Vagina (tissue), 2 donors: ENCODE measurements at regions not wholly inside any gene's neighbourhood (a gene's known extent, or its start where the extent isn't known, plus 50 kb on each side); places are given as distances from the start of the nearest gene placed in this dataset.

Experiments used
- DNase-seq, 2 donors: peaks; one replicate each; pipeline ENCODE4 v3.0.0-alpha.2; 2017; ENCODE audit errors: extremely low spot score in 2 of 2
- H3K27ac ChIP-seq: fragments of 200-600 bp; sonication (generic); one replicate; pipeline ENCODE4 v1.5.1; 2019
- H3K27me3 ChIP-seq: fragments of 200-600 bp; sonication (generic); one replicate; pipeline ENCODE4 v1.5.1; 2019
- H3K36me3 ChIP-seq, 2 donors: fragments of 200-600 bp; sonication (generic); one replicate each; pipeline ENCODE4 v1.5.1; 2017 to 2019
- H3K4me1 ChIP-seq: fragments of 200-600 bp; sonication (generic); one replicate; pipeline ENCODE4 v1.5.1; 2019
- H3K4me3 ChIP-seq, 2 donors: fragments of 200-600 bp; sonication (generic); 1 replicate in 1 of 2; 2 replicates in 1 of 2; pipeline ENCODE4 v1.5.1; 2016 to 2019
- H3K9me3 ChIP-seq: fragments of 200-600 bp; sonication (generic); one replicate; pipeline ENCODE4 v1.5.1; 2019
- POLR2A ChIP-seq, 2 donors: fragments of 450-650 bp; IDR thresholded peaks; one replicate each; pipeline ENCODE4 v1.6.1; 2017; ENCODE audit warnings: antibody characterized with exemption in 2 of 2, mild to moderate bottlenecking in 2 of 2, moderate library complexity in 2 of 2
- POLR2AphosphoS5 ChIP-seq, 2 donors: sonication (generic); formaldehyde crosslinking; IDR thresholded peaks; one replicate each; pipeline ENCODE4 v1.9.0; 2017; ENCODE audit warnings: antibody characterized with exemption in 2 of 2, mild to moderate bottlenecking in 2 of 2, low read depth in 1 of 2; ENCODE audit not compliant: insufficient read depth in 1 of 2
- intact Hi-C: fragments of 100-400 bp; cut with DNase I; formaldehyde crosslinking; loops from one replicate; pipeline ENCODE4 v1.15.1; 2023
- TF ChIP-seq, protein P1 (sequence below), 3 experiments: fragments of 450-650 bp in 2 of 3; fragments of 200-600 bp in 1 of 3; sonication (generic) in 1 of 3; IDR thresholded peaks; one replicate each; pipeline ENCODE4 v1.5.1; 2017 to 2019; ENCODE audit warnings: antibody characterized with exemption in 3 of 3, mild to moderate bottlenecking in 2 of 3, moderate library complexity in 2 of 3

DNA sequence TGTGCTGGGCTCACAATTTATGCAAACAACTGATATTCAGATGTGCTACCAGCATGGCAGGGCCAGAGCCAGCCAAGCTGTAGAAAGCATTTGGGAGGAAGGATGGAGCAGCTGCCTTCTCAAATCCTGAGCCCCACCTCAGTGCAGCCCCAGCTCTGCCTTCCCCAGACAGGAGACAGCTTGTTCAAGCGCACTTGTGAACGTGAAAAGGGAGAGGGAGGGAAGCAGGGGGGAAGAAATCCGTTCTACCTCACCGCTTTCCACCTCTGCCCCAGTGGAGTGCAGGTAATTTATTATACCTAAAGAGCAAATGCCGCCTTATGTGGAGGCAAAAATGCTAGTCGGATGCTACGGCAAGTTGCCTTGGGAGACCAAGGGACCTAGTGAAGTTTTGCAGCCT, 66.0 kb upstream of the SLC14A2 start:
- H3K27me3 ChIP-seq, result no peaks in the 10 kb centered on the region
- peaks cover 8% of the 10 kb centered on the region for H3K4me1 ChIP-seq
- H3K27ac ChIP-seq, result no peak overlapping the region
- H3K36me3 ChIP-seq, result no peaks in the 10 kb centered on the region
- no peak for TF ChIP-seq POLR2A (IDR thresholded peaks at IDR 0.05)
- TF ChIP-seq POLR2AphosphoS5 (IDR thresholded peaks at IDR 0.05; ENCODE audit: insufficient read depth in 1 of 2, low read depth in 1 of 2), result no peak
- H3K4me3 ChIP-seq, result no peak overlapping the region
- DNase-seq, result no peak
- intact Hi-C loops, result no loop called here
- no peaks in the 10 kb centered on the region for H3K9me3 ChIP-seq

DNA sequence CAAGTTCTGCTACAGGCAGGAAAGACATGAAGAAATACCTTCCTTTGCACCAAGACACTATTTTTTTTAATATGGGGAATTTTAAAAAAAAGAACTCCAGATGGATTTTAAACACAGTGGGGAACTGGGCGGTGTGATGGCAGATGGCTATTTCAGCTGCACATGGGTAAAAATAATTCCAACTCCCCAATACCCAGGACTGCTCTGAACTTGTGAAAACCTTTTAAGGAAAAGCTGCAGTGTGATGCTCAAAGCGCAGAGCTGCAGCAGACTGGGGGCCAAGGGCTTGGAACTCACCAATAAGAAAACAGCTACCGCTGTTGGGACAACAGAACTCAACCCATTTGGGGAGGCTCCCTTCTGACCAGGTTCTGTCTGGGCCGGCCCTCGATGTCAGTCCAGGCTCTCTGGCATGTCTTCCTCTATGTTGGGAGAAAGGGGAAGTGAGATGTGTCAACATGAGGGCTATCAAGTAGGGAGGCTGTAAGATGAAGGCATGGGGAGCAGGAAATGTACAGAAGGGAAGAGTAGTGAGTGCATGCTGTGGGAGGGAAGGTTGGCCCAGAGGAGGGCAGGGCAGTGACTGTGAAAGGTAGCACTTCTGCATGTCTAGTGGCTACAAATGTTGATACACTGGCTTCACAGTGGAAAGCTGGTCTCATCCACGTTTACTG, 64.0 kb upstream of the SLC14A2 start:
- DNase-seq, result no peak
- TF ChIP-seq POLR2A (IDR thresholded peaks at IDR 0.05) (no peak), POLR2AphosphoS5 (IDR thresholded peaks at IDR 0.05; ENCODE audit: insufficient read depth in 1 of 2, low read depth in 1 of 2) (no peak)
- TF ChIP-seq, protein P1, sequence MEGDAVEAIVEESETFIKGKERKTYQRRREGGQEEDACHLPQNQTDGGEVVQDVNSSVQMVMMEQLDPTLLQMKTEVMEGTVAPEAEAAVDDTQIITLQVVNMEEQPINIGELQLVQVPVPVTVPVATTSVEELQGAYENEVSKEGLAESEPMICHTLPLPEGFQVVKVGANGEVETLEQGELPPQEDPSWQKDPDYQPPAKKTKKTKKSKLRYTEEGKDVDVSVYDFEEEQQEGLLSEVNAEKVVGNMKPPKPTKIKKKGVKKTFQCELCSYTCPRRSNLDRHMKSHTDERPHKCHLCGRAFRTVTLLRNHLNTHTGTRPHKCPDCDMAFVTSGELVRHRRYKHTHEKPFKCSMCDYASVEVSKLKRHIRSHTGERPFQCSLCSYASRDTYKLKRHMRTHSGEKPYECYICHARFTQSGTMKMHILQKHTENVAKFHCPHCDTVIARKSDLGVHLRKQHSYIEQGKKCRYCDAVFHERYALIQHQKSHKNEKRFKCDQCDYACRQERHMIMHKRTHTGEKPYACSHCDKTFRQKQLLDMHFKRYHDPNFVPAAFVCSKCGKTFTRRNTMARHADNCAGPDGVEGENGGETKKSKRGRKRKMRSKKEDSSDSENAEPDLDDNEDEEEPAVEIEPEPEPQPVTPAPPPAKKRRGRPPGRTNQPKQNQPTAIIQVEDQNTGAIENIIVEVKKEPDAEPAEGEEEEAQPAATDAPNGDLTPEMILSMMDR (IDR thresholded peaks at IDR 0.05), result no peak
- intact Hi-C loops, result no loop called here

DNA sequence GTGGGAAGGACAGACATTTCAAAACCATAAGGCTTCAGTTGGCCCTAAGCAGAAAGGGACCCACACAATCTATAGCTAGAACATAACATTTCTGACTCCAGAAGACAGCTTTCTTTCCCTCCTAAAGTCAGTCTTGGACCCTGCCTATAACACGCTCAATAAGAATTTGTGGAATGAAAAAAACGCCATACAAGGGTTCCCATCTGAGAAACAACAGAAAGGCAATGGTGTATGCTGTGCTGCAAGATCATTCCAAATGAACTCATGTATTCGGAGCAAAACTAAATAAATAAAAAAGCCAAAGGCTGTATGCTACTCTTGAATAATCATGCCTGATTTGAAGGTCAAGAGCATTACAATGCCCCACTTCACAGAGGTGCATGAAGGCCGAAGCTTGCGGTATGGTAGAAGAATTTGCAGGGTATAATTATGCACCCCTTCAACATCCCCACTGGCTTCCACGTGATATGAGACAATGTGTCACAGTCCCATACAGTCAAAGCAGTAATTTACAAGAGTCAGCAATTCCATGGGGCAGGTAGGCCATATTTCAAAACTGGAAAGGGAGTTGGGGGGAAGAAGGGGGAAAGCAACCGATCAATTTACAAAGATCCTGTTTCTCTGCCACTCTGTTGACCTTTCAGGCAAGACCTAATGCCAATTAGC, 61.4 kb upstream of the SLC14A2 start:
- H3K9me3 ChIP-seq, result no peaks in the 10 kb centered on the region
- intact Hi-C loops, result no loop called here
- TF ChIP-seq POLR2A (IDR thresholded peaks at IDR 0.05) (no peak), POLR2AphosphoS5 (IDR thresholded peaks at IDR 0.05; ENCODE audit: insufficient read depth in 1 of 2, low read depth in 1 of 2) (no peak)
- TF ChIP-seq, protein P1 (IDR thresholded peaks at IDR 0.05), result no peak
- DNase-seq, result no peak
- no peak overlapping the region for H3K27ac ChIP-seq
- H3K4me1 ChIP-seq, result peaks cover 13% of the 10 kb centered on the region
- no peaks in the 10 kb centered on the region for H3K36me3 ChIP-seq
- no peak overlapping the region for H3K4me3 ChIP-seq
- no peaks in the 10 kb centered on the region for H3K27me3 ChIP-seq

More for the DNA sequence above, 64.0 kb upstream of the SLC14A2 start:
- H3K9me3 ChIP-seq, result no peaks in the 10 kb centered on the region
- no peaks in the 10 kb centered on the region for H3K27me3 ChIP-seq
- H3K4me3 ChIP-seq, result no peak overlapping the region
- no peaks in the 10 kb centered on the region for H3K36me3 ChIP-seq
- no peak overlapping the region for H3K27ac ChIP-seq
- H3K4me1 ChIP-seq, result peaks cover 13% of the 10 kb centered on the region

DNA sequence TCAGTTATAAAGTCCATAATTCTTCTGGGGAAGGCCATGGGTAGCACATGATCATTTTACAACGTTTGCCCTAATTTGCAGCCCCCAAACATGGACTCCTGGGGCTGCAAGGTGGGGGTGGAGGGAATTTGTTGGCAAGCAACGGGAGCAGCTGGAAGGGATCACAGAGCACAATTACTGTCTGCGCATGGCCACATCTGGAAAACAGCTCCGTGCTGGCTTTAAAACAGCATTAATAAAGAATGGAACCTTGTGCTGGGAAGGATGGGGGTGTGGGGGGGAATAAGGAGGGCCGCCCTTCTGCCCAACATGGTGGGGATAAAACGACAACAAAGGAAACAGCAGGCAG, 60.9 kb upstream of the SLC14A2 start:
- TF ChIP-seq POLR2AphosphoS5 (IDR thresholded peaks at IDR 0.05; ENCODE audit: insufficient read depth in 1 of 2, low read depth in 1 of 2), result no peak
- DNase-seq, result no peak
- Histone ChIP-seq H3K4me3 (no peak overlapping the region), H3K27me3 (no peaks in the 10 kb centered on the region), H3K27ac (no peak overlapping the region), H3K36me3 (no peaks in the 10 kb centered on the region), H3K4me1 (peaks cover 13% of the 10 kb centered on the region), H3K9me3 (no peaks in the 10 kb centered on the region)
- intact Hi-C loops, result no loop called here

DNA sequence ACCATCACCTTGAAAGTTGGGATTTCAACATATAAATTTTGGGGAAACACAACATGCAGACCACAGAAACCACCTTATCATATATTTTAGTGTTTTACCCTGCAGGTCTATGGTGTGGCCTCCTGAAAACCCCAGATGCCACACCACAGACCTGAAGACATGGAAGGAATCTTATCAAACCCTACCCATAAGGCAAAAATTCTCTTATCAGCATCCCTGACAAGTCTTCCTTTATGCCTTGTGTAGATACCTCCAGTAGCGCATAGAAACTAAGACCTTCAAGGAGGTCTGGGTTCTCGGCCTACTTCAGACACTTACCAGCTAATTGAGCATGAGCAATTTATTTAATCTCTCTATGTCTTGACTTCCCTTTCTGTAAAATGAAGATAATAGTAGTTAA, 59.1 kb upstream of the SLC14A2 start:
- TF ChIP-seq POLR2A (IDR thresholded peaks at IDR 0.05) (no peak), POLR2AphosphoS5 (IDR thresholded peaks at IDR 0.05; ENCODE audit: insufficient read depth in 1 of 2, low read depth in 1 of 2) (no peak)
- TF ChIP-seq, protein P1 (IDR thresholded peaks at IDR 0.05), result no peak
- intact Hi-C loops, result no loop called here
- peaks cover 13% of the 10 kb centered on the region for H3K4me1 ChIP-seq

DNA sequence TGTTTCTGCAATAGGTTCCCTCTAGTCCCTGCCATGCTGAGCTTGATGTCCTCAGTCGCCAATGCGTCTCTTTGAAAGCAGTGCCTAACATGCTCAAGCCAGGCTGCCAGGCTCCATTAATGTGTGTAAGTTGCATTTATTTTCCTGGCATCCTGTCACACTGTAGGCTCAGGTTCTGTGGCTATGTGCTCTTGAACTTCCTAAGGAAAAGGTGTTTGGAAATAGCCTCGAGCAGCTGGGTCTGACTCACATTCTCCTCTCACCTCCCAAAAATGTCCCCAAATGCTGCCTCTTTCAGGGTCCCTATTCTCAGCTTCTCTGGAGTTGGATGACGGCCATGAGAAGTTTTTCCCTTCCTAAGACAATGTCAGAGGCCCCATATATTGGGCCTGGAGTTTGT, 58.0 kb upstream of the SLC14A2 start:
- H3K36me3 ChIP-seq, result no peaks in the 10 kb centered on the region
- no peaks in the 10 kb centered on the region for H3K9me3 ChIP-seq
- intact Hi-C loops, result no loop called here
- H3K27ac ChIP-seq, result no peak overlapping the region
- no peak overlapping the region for H3K4me3 ChIP-seq
- DNase-seq, result no peak
- no peak for TF ChIP-seq POLR2A (IDR thresholded peaks at IDR 0.05)
- TF ChIP-seq, protein P1 (IDR thresholded peaks at IDR 0.05), result no peak
- no peak for TF ChIP-seq POLR2AphosphoS5 (IDR thresholded peaks at IDR 0.05; ENCODE audit: insufficient read depth in 1 of 2, low read depth in 1 of 2)
- H3K27me3 ChIP-seq, result no peaks in the 10 kb centered on the region
- peaks cover 17% of the 10 kb centered on the region for H3K4me1 ChIP-seq

More for the DNA sequence above, 59.1 kb upstream of the SLC14A2 start:
- Histone ChIP-seq H3K27me3 (no peaks in the 10 kb centered on the region), H3K4me3 (no peak overlapping the region), H3K27ac (no peak overlapping the region), H3K9me3 (no peaks in the 10 kb centered on the region), H3K36me3 (no peaks in the 10 kb centered on the region)
- no peak for DNase-seq
